ENCODE measurements at regions not wholly inside any gene's neighbourhood (a gene's known extent, or its start where the extent isn't known, plus 50 kb on each side); places are given as distances from the start of the nearest gene placed in this dataset.

DNA sequence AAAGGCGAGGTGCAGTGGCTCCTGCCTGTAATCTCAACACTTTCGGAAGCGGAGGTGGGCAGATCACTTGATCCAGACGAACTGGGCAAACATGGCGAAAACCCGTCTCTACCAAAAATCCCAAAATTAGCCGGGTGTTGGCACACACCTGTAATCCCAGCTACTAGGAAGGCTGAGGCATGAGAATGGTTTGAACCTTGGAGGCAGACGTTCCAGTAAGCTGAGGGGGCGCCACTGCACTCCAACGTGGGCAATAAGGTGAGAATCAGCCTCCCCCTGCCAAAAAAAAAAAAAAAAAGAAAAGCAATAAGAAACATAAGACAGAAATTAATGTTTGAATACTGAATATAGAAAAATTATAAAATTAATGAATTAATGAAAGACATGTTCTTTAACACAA lies 928.7 kb downstream of the LRFN5 start:
- no peak for ATAC-seq
- TF ChIP-seq RARB (CRISPR knock-in tag; IDR thresholded peaks at IDR 0.05) (no peak), ZFP3 (CRISPR knock-in tag; IDR thresholded peaks at IDR 0.05) (no peak), TOX (CRISPR knock-in tag; IDR thresholded peaks at IDR 0.05; ENCODE audit: borderline replicate concordance) (no peak), ZNF70 (CRISPR knock-in tag; IDR thresholded peaks at IDR 0.05) (no peak), ZFP30 (CRISPR knock-in tag; IDR thresholded peaks at IDR 0.05) (no peak), ARNTL (CRISPR knock-in tag; IDR thresholded peaks at IDR 0.05; ENCODE audit: borderline replicate concordance, low read depth) (no peak), OSR1 (CRISPR knock-in tag; IDR thresholded peaks at IDR 0.05) (no peak), PPARA (CRISPR knock-in tag; IDR thresholded peaks at IDR 0.05; ENCODE audit: borderline replicate concordance) (no peak)
- TF ChIP-seq, protein P1, sequence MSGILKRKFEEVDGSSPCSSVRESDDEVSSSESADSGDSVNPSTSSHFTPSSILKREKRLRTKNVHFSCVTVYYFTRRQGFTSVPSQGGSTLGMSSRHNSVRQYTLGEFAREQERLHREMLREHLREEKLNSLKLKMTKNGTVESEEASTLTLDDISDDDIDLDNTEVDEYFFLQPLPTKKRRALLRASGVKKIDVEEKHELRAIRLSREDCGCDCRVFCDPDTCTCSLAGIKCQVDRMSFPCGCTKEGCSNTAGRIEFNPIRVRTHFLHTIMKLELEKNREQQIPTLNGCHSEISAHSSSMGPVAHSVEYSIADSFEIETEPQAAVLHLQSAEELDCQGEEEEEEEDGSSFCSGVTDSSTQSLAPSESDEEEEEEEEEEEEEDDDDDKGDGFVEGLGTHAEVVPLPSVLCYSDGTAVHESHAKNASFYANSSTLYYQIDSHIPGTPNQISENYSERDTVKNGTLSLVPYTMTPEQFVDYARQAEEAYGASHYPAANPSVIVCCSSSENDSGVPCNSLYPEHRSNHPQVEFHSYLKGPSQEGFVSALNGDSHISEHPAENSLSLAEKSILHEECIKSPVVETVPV (CRISPR knock-in tag; IDR thresholded peaks at IDR 0.05): no peak

DNA sequence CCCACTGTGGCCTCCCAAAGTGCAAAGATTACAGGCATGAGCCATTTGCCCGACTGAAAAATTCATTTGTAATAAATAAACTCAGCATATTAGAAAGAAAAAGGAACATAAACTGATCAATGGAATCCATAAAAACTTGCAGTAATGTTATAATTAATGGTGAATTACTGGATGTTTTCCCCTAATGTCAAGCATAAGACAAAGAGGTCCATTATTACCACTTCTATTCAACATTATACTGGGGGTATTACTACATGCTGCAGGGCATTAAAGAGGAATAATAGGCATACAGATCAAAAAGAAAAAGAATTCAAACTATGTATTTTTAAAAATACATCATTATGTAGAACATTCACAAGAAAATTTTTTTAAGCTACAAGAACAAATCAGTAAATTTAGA lies 926.8 kb downstream of the LRFN5 start:
- no peak for ATAC-seq
- TF ChIP-seq, protein P1 (CRISPR knock-in tag; IDR thresholded peaks at IDR 0.05): no peak
- no peak for TF ChIP-seq BACH2 (CRISPR knock-in tag; IDR thresholded peaks at IDR 0.05; ENCODE audit: borderline replicate concordance)
- no peak for TF ChIP-seq PPARA (CRISPR knock-in tag; IDR thresholded peaks at IDR 0.05; ENCODE audit: borderline replicate concordance)
- TF ChIP-seq ZNF8 (CRISPR knock-in tag; IDR thresholded peaks at IDR 0.05): no peak
- TF ChIP-seq TCF4 (CRISPR knock-in tag; IDR thresholded peaks at IDR 0.05; ENCODE audit: borderline replicate concordance): no peak
- no peak for TF ChIP-seq SNAI2 (CRISPR knock-in tag; IDR thresholded peaks at IDR 0.05)
- no peak for TF ChIP-seq ESRRG (CRISPR knock-in tag; IDR thresholded peaks at IDR 0.05)
- TF ChIP-seq GLIS3 (CRISPR knock-in tag; IDR thresholded peaks at IDR 0.05): no peak
- TF ChIP-seq, protein P2, sequence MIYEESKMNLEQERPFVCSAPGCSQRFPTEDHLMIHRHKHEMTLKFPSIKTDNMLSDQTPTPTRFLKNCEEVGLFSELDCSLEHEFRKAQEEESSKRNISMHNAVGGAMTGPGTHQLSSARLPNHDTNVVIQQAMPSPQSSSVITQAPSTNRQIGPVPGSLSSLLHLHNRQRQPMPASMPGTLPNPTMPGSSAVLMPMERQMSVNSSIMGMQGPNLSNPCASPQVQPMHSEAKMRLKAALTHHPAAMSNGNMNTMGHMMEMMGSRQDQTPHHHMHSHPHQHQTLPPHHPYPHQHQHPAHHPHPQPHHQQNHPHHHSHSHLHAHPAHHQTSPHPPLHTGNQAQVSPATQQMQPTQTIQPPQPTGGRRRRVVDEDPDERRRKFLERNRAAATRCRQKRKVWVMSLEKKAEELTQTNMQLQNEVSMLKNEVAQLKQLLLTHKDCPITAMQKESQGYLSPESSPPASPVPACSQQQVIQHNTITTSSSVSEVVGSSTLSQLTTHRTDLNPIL (CRISPR knock-in tag; IDR thresholded peaks at IDR 0.05; ENCODE audit: low read depth): no peak

DNA sequence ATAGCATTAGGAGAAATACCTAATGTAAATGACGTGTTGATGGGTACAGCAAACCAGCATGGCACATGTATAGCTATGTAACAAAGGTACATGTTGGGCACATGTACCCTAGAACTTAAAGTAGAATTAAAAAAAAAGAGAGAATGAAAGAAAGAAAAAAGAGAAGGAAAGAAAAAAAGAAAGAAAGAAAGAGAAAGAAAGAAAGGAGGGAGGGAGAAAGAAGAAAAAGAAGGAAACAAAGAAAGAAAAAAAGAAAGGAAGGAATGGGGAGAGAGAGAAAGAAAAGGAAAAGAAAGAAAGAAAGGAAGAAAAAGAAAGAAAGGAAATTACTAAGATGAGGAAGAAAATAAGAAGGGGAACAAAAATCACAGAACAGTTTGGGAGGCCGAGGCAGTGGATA lies 925.5 kb downstream of the LRFN5 start:
- no peak for ATAC-seq
- TF ChIP-seq, protein P3, sequence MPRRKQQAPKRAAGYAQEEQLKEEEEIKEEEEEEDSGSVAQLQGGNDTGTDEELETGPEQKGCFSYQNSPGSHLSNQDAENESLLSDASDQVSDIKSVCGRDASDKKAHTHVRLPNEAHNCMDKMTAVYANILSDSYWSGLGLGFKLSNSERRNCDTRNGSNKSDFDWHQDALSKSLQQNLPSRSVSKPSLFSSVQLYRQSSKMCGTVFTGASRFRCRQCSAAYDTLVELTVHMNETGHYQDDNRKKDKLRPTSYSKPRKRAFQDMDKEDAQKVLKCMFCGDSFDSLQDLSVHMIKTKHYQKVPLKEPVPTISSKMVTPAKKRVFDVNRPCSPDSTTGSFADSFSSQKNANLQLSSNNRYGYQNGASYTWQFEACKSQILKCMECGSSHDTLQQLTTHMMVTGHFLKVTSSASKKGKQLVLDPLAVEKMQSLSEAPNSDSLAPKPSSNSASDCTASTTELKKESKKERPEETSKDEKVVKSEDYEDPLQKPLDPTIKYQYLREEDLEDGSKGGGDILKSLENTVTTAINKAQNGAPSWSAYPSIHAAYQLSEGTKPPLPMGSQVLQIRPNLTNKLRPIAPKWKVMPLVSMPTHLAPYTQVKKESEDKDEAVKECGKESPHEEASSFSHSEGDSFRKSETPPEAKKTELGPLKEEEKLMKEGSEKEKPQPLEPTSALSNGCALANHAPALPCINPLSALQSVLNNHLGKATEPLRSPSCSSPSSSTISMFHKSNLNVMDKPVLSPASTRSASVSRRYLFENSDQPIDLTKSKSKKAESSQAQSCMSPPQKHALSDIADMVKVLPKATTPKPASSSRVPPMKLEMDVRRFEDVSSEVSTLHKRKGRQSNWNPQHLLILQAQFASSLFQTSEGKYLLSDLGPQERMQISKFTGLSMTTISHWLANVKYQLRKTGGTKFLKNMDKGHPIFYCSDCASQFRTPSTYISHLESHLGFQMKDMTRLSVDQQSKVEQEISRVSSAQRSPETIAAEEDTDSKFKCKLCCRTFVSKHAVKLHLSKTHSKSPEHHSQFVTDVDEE (CRISPR knock-in tag; IDR thresholded peaks at IDR 0.05): no peak
- TF ChIP-seq ZNF8 (CRISPR knock-in tag; IDR thresholded peaks at IDR 0.05) (no peak), BACH2 (CRISPR knock-in tag; IDR thresholded peaks at IDR 0.05; ENCODE audit: borderline replicate concordance) (no peak), TCF4 (CRISPR knock-in tag; IDR thresholded peaks at IDR 0.05; ENCODE audit: borderline replicate concordance) (no peak), ZFP30 (CRISPR knock-in tag; IDR thresholded peaks at IDR 0.05) (no peak), CSDC2 (CRISPR knock-in tag; IDR thresholded peaks at IDR 0.05) (no peak), ZC3H10 (CRISPR knock-in tag; IDR thresholded peaks at IDR 0.05) (no peak), SNAI2 (CRISPR knock-in tag; IDR thresholded peaks at IDR 0.05) (no peak), PPARA (CRISPR knock-in tag; IDR thresholded peaks at IDR 0.05; ENCODE audit: borderline replicate concordance) (no peak), ARNTL (CRISPR knock-in tag; IDR thresholded peaks at IDR 0.05; ENCODE audit: borderline replicate concordance, low read depth) (no peak), ZFP3 (CRISPR knock-in tag; IDR thresholded peaks at IDR 0.05) (no peak)
- TF ChIP-seq, protein P4, sequence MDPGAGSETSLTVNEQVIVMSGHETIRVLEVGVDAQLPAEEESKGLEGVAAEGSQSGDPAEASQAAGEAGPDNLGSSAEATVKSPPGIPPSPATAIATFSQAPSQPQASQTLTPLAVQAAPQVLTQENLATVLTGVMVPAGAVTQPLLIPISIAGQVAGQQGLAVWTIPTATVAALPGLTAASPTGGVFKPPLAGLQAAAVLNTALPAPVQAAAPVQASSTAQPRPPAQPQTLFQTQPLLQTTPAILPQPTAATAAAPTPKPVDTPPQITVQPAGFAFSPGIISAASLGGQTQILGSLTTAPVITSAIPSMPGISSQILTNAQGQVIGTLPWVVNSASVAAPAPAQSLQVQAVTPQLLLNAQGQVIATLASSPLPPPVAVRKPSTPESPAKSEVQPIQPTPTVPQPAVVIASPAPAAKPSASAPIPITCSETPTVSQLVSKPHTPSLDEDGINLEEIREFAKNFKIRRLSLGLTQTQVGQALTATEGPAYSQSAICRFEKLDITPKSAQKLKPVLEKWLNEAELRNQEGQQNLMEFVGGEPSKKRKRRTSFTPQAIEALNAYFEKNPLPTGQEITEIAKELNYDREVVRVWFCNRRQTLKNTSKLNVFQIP (CRISPR knock-in tag; IDR thresholded peaks at IDR 0.05; ENCODE audit: borderline replicate concordance, low read depth): no peak
- TF ChIP-seq, protein P2 (CRISPR knock-in tag; IDR thresholded peaks at IDR 0.05; ENCODE audit: low read depth): no peak
